Endodermal cell (in vitro differentiated cells): ENCODE measurements at regions not wholly inside any gene's neighbourhood (a gene's known extent, or its start where the extent isn't known, plus 50 kb on each side); places are given as distances from the start of the nearest gene placed in this dataset.

ENCODE experiments used
- DNase-seq: peaks from one replicate; pipeline ENCODE4 v3.0.0-alpha.2; 2017
- H3K27ac ChIP-seq: 2 replicates; pipeline ENCODE4 v1.5.1; 2013; ENCODE audit warnings: mild to moderate bottlenecking, low read depth, low read length, moderate library complexity
- H3K27me3 ChIP-seq: 2 replicates; pipeline ENCODE4 v1.6.1; 2013; ENCODE audit warnings: mild to moderate bottlenecking, low read length, moderate library complexity; ENCODE audit not compliant: insufficient read depth, control insufficient read depth, poor library complexity, severe bottlenecking
- H3K36me3 ChIP-seq: 2 replicates; pipeline ENCODE4 v1.7.0; 2013; ENCODE audit warnings: mild to moderate bottlenecking, low read length, moderate library complexity; ENCODE audit not compliant: control insufficient read depth, insufficient read depth
- H3K4me1 ChIP-seq: one replicate; pipeline ENCODE4 v1.7.0; 2013; ENCODE audit warnings: low read length; ENCODE audit not compliant: control insufficient read depth, insufficient read depth
- H3K4me3 ChIP-seq: 2 replicates; pipeline ENCODE4 v1.5.1; 2013; ENCODE audit warnings: mild to moderate bottlenecking, low read length, moderate library complexity
- H3K9ac ChIP-seq: 2 replicates; pipeline ENCODE4 v1.6.1; 2013; ENCODE audit warnings: mild to moderate bottlenecking, low read length, moderate library complexity; ENCODE audit not compliant: poor library complexity, severe bottlenecking; ENCODE audit errors: extremely low read depth
- H3K9me3 ChIP-seq: 2 replicates; pipeline ENCODE4 v1.6.1; 2013; ENCODE audit warnings: mild to moderate bottlenecking, low read length, moderate library complexity; ENCODE audit not compliant: control insufficient read depth
- H3K27ac Mint-ChIP-seq: 2 replicates; pipeline ENCODE4 v1.8.0; 2020; ENCODE audit warnings: mixed read lengths
- H3K27me3 Mint-ChIP-seq: 2 replicates; pipeline ENCODE4 v1.8.0; 2021; ENCODE audit warnings: mild to moderate bottlenecking, mixed read lengths; ENCODE audit not compliant: insufficient read depth
- H3K36me3 Mint-ChIP-seq: 2 replicates; pipeline ENCODE4 v1.8.0; 2020; ENCODE audit warnings: low read depth, mixed read lengths
- H3K4me1 Mint-ChIP-seq: 2 replicates; pipeline ENCODE4 v1.8.0; 2020; ENCODE audit warnings: mixed read lengths
- H3K4me3 Mint-ChIP-seq: 2 replicates; pipeline ENCODE4 v1.8.0; 2020; ENCODE audit warnings: mild to moderate bottlenecking, moderate library complexity, mixed read lengths
- H3K9me3 Mint-ChIP-seq: 2 replicates; pipeline ENCODE4 v1.8.0; 2020; ENCODE audit warnings: mild to moderate bottlenecking, mixed read lengths
- CTCF ChIP-seq: fragments of 200-600 bp; sonication (generic); conservative IDR thresholded peaks from 2 replicates; pipeline ENCODE4 v1.5.0; 2021; ENCODE audit warnings: antibody characterized with exemption, mild to moderate bottlenecking
- WGBS, 2 experiments: methylation state at CpG; one replicate each; pipeline versions ENCODE4 v1.1.5 to v1.1.7; 2013; ENCODE audit warnings: missing lambda C conversion rate in 2 of 2, mixed read lengths in 1 of 2; ENCODE audit not compliant: insufficient coverage in 1 of 2, insufficient read length in 1 of 2; 5-methylcytosine and 5-hydroxymethylcytosine counted together

- Mint-ChIP-seq H3K27me3 (no peaks in the 10 kb centered on the region), H3K27ac (no peak overlapping the region), H3K9me3 (no peaks in the 10 kb centered on the region), H3K4me1 (peaks cover 17% of the 10 kb centered on the region), H3K4me3 (no peak overlapping the region), H3K36me3 (no peaks in the 10 kb centered on the region)
- no peaks in the 10 kb centered on the region for H3K27me3 ChIP-seq
- H3K9me3 ChIP-seq, result no peaks in the 10 kb centered on the region
- H3K36me3 ChIP-seq, result no peaks in the 10 kb centered on the region
- no peak overlapping the region for H3K27ac ChIP-seq
- no peak overlapping the region for H3K9ac ChIP-seq
- no peak for TF ChIP-seq CTCF
- 88 to 100% methylated on average over 4 to 6 of the region's 6 CpGs for WGBS, 2 experiments
- H3K4me1 ChIP-seq, result no peaks in the 10 kb centered on the region
- H3K4me3 ChIP-seq, result peak overlapping the region; percentile 14
- DNase-seq, result no peak
Observed at GRCh38 chr12:126907900-126908764, 1358.8 kb upstream of the TMEM132C start.

GRCh38 chr12:126908765-126909142 lies 1358.2 kb upstream of the TMEM132C start:
- Mint-ChIP-seq H3K4me1 (peaks cover 17% of the 10 kb centered on the region), H3K27ac (no peak overlapping the region), H3K27me3 (no peaks in the 10 kb centered on the region), H3K9me3 (no peaks in the 10 kb centered on the region), H3K4me3 (no peak overlapping the region), H3K36me3 (no peaks in the 10 kb centered on the region)
- Histone ChIP-seq H3K4me3 (no peak overlapping the region), H3K9me3 (no peaks in the 10 kb centered on the region), H3K9ac (no peak overlapping the region), H3K27ac (no peak overlapping the region), H3K27me3 (no peaks in the 10 kb centered on the region), H3K36me3 (no peaks in the 10 kb centered on the region), H3K4me1 (no peaks in the 10 kb centered on the region)
- no peak for TF ChIP-seq CTCF
- WGBS, 2 experiments, result 86 to 100% methylated on average over 3 of the region's 3 CpGs
- no peak for DNase-seq

- Histone ChIP-seq H3K36me3 (no peaks in the 10 kb centered on the region), H3K9me3 (no peaks in the 10 kb centered on the region), H3K4me3 (no peak overlapping the region), H3K27ac (no peak overlapping the region), H3K4me1 (no peaks in the 10 kb centered on the region), H3K9ac (no peak overlapping the region), H3K27me3 (no peaks in the 10 kb centered on the region)
- Mint-ChIP-seq H3K27ac (no peak overlapping the region), H3K9me3 (no peaks in the 10 kb centered on the region), H3K4me3 (no peak overlapping the region), H3K36me3 (no peaks in the 10 kb centered on the region), H3K4me1 (peaks cover 20% of the 10 kb centered on the region), H3K27me3 (no peaks in the 10 kb centered on the region)
- no peak for DNase-seq
- 90 to 93% methylated on average over 5 to 7 of the region's 7 CpGs for WGBS, 2 experiments
- TF ChIP-seq CTCF, result no peak
Observed at GRCh38 chr12:126910570-126910969, 1356.4 kb upstream of the TMEM132C start.
